MCF 10A (cell line): ENCODE measurements at regions not wholly inside any gene's neighbourhood (a gene's known extent, or its start where the extent isn't known, plus 50 kb on each side); places are given as distances from the start of the nearest gene placed in this dataset.

Experiments
- BruUV-seq: library from RNA; stranded (reverse); fragments of 400-500 nt; replicated peaks from 2 replicates; lab custom pipeline; 2021; lab: Mats Ljungman, UMichigan
- CTCF ChIA-PET: fragments of 300-600 bp; sonication (Branson Sonifier 250); formaldehyde crosslinking; extraction: SDS; loops from one replicate; lab custom pipeline; 2021; ENCODE audit warnings: antibody characterized with exemption, inconsistent platforms; lab: Yijun Ruan, JAX
- POLR2A ChIA-PET: fragments of 300-600, 350-650 bp; sonication (Branson Sonifier 250); formaldehyde crosslinking; extraction: SDS; loops from one replicate; lab custom pipeline; 2020; ENCODE audit warnings: antibody characterized with exemption, inconsistent platforms; lab: Yijun Ruan, JAX
- DNase-seq: peaks from one replicate; pipeline ENCODE4 v3.0.0-alpha.2; 2018; ENCODE audit not compliant: unreplicated experiment
- H3K27ac Mint-ChIP-seq: one replicate; pipeline ENCODE4 v1.8.0; 2022; ENCODE audit warnings: mild to moderate bottlenecking, low read depth, mixed read lengths; ENCODE audit not compliant: unreplicated experiment
- H3K27me3 Mint-ChIP-seq: one replicate; pipeline ENCODE4 v1.8.0; 2022; ENCODE audit warnings: mixed read lengths; ENCODE audit not compliant: insufficient read depth, unreplicated experiment
- H3K36me3 Mint-ChIP-seq: one replicate; pipeline ENCODE4 v1.8.0; 2022; ENCODE audit warnings: mild to moderate bottlenecking, moderate library complexity, mixed read lengths; ENCODE audit not compliant: insufficient read depth, unreplicated experiment
- H3K4me1 Mint-ChIP-seq: one replicate; pipeline ENCODE4 v1.8.0; 2022; ENCODE audit warnings: mixed read lengths; ENCODE audit not compliant: insufficient read depth, unreplicated experiment
- H3K4me3 Mint-ChIP-seq: one replicate; pipeline ENCODE4 v1.8.0; 2022; ENCODE audit warnings: mild to moderate bottlenecking, moderate library complexity, mixed read lengths; ENCODE audit not compliant: unreplicated experiment
- H3K9me3 Mint-ChIP-seq: one replicate; pipeline ENCODE4 v1.8.0; 2022; ENCODE audit warnings: mixed read lengths; ENCODE audit not compliant: unreplicated experiment
- intact Hi-C: fragments of 100-400 bp; cut with micrococcal nuclease; formaldehyde crosslinking; loops from 2 replicates; pipeline ENCODE4 v1.14.1; 2022
- TF ChIP-seq, protein P1 (sequence below): fragments of 200-600 bp; IDR thresholded peaks from one replicate; pipeline ENCODE4 v1.8.0; 2022; ENCODE audit warnings: antibody characterized with exemption, mild to moderate bottlenecking; ENCODE audit not compliant: unreplicated experiment

DNA sequence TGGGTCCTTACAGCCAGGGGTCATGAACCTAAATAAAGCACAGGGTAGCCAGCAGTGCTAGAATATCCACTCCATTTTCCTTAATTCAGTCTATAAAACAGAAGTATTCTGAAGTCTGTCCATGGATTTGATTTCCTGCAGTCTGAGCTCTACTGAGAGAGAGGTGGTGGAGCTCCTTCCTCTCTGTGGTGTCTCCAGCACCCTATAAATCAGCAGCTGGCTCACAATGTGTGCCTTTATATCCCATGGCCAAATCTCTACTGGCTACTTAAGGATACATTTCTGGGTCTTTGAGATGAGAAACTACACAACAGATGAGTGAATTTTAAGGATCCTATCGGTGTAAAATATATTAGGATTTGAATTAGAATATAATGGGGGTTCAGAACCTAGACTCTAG is 339.9 kb upstream of the RBMS3 start:
- Mint-ChIP-seq H3K36me3 (no peaks in the 10 kb centered on the region), H3K27me3 (no peaks in the 10 kb centered on the region), H3K4me3 (no peak overlapping the region), H3K27ac (peak overlapping the region; percentile 77), H3K9me3 (no peaks in the 10 kb centered on the region), H3K4me1 (peaks cover 18% of the 10 kb centered on the region)
- POLR2A ChIA-PET = interaction anchor here (0.8 kb wide), 1 partner anchor 8 kb away, joined by 3 read pairs; no protein-coding TSS in a partner anchor
- intact Hi-C loops = no loop called here
- CTCF ChIA-PET = interaction anchor here (0.6 kb wide), 1 partner anchor 603 kb away, joined by 4 read pairs; no protein-coding TSS in a partner anchor
- TF ChIP-seq, protein P1, sequence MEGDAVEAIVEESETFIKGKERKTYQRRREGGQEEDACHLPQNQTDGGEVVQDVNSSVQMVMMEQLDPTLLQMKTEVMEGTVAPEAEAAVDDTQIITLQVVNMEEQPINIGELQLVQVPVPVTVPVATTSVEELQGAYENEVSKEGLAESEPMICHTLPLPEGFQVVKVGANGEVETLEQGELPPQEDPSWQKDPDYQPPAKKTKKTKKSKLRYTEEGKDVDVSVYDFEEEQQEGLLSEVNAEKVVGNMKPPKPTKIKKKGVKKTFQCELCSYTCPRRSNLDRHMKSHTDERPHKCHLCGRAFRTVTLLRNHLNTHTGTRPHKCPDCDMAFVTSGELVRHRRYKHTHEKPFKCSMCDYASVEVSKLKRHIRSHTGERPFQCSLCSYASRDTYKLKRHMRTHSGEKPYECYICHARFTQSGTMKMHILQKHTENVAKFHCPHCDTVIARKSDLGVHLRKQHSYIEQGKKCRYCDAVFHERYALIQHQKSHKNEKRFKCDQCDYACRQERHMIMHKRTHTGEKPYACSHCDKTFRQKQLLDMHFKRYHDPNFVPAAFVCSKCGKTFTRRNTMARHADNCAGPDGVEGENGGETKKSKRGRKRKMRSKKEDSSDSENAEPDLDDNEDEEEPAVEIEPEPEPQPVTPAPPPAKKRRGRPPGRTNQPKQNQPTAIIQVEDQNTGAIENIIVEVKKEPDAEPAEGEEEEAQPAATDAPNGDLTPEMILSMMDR = no peak
- DNase-seq = no peak
- BruUV-seq = no TSS peak

DNA sequence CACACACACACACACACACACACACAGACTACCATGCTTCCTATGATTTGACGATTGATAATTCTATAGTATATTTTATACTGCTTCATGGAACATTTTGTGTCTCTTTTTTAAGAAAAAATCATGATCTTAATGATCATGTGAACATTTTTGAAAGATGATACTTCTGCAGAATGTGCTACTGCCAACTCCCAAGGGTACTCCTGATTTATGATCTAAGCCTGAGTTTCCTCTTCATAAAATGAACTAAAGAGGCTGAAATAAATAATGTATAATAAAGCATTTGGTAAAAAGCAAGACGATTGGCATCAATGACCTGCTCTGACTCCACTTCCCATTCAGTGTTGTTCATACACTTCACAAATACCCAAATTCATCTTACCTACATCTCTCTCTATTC is 333.8 kb upstream of the RBMS3 start:
- DNase-seq = no peak
- POLR2A ChIA-PET = interaction anchor here (0.7 kb wide), 1 partner anchor 746 kb away, joined by 3 read pairs; no protein-coding TSS in a partner anchor
- intact Hi-C loops = no loop called here
- TF ChIP-seq, protein P1 = no peak
- Mint-ChIP-seq H3K27ac (no peak overlapping the region), H3K27me3 (no peaks in the 10 kb centered on the region), H3K4me1 (peaks cover 6% of the 10 kb centered on the region), H3K4me3 (no peak overlapping the region), H3K36me3 (no peaks in the 10 kb centered on the region), H3K9me3 (no peaks in the 10 kb centered on the region)
- CTCF ChIA-PET = no interaction called here
- BruUV-seq = no TSS peak

DNA sequence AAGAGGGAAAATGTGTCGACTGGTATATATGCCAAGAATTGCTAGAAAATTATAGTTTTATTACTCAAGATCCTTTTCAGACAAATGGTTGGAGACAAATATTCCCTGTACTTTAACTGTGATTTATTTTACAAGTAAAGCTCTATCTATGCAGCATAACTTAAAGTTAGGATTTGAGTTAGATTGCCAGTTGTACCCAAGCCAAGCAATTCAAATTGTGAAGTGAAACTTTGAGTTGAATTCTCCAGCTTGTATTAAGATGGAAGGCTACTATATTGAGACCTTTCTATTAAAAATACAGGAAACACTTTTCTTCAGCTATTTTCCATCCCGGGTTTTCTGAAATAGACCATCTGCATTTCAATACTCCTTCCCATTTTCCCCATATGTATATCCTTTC is 333.1 kb upstream of the RBMS3 start:
- H3K4me1 Mint-ChIP-seq = peaks cover 13% of the 10 kb centered on the region

DNA sequence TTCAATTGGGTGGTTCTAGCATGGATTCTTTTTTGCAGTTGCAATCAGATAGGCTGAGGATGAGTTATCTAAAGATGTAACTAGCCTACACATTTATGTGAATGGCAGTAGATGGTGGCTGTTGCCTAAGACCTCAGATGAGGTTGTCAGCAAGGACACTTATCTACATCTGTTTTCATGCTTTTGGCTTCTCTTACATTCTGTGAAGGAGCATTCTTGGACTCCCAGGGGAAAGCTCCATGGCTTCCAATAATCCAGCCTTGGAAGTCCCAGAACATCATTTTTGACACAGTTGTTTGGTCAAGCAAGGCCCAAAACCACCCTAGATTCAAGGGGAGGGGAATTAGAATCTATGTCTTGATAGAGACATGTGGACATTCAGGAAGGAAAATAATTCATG is 332.2 kb upstream of the RBMS3 start:
- Mint-ChIP-seq H3K27me3 (no peaks in the 10 kb centered on the region), H3K36me3 (no peaks in the 10 kb centered on the region), H3K4me3 (no peak overlapping the region), H3K4me1 (peaks cover 14% of the 10 kb centered on the region), H3K27ac (no peak overlapping the region), H3K9me3 (no peaks in the 10 kb centered on the region)
- CTCF ChIA-PET = no interaction called here
- no peak for DNase-seq
- POLR2A ChIA-PET = interaction anchor here (1.0 kb wide), 1 partner anchor 8 kb away, joined by 3 read pairs; no protein-coding TSS in a partner anchor
- intact Hi-C loops = no loop called here
- BruUV-seq = no TSS peak
- TF ChIP-seq, protein P1 = no peak

More for the DNA sequence above, 333.1 kb upstream of the RBMS3 start:
- H3K27ac Mint-ChIP-seq = no peak overlapping the region
- POLR2A ChIA-PET = interaction anchor here (0.7 kb wide), 1 partner anchor 745 kb away, joined by 3 read pairs; no protein-coding TSS in a partner anchor
- no peak for DNase-seq
- TF ChIP-seq, protein P1 = no peak
- H3K9me3 Mint-ChIP-seq = no peaks in the 10 kb centered on the region
- no TSS peak for BruUV-seq
- H3K4me3 Mint-ChIP-seq = no peak overlapping the region
- no peaks in the 10 kb centered on the region for H3K36me3 Mint-ChIP-seq
- intact Hi-C loops = no loop called here
- CTCF ChIA-PET = no interaction called here
- no peaks in the 10 kb centered on the region for H3K27me3 Mint-ChIP-seq
